HEK293 (cell line): ENCODE measurements at regions not wholly inside any gene's neighbourhood (a gene's known extent, or its start where the extent isn't known, plus 50 kb on each side); places are given as distances from the start of the nearest gene placed in this dataset.

Source experiments
- HOXC10 ChIP-seq: sonication (generic); formaldehyde crosslinking; IDR thresholded peaks from 2 replicates; pipeline ENCODE4 v1.8.1; 2023; ENCODE audit warnings: mild to moderate bottlenecking, missing genetic modification reagents
- MYNN ChIP-seq: fragments of 450-650 bp; formaldehyde crosslinking; IDR thresholded peaks from 2 replicates; pipeline ENCODE4 v1.5.1; 2016; ENCODE audit warnings: missing biosample characterization, missing genetic modification characterization, borderline replicate concordance
- ZNF121 ChIP-seq: fragments of 450-650 bp; formaldehyde crosslinking; IDR thresholded peaks from 2 replicates; pipeline ENCODE4 v1.5.1; 2016; ENCODE audit warnings: missing biosample characterization, missing genetic modification characterization
- ZNF239 ChIP-seq: fragments of 450-650 bp; formaldehyde crosslinking; IDR thresholded peaks from 2 replicates; pipeline ENCODE4 v1.5.1; 2016; ENCODE audit warnings: missing biosample characterization, missing genetic modification characterization
- ZNF280D ChIP-seq: fragments of 450-650 bp; formaldehyde crosslinking; IDR thresholded peaks from 2 replicates; pipeline ENCODE4 v1.5.1; 2016; ENCODE audit warnings: missing biosample characterization, missing genetic modification characterization
- ZNF362 ChIP-seq: fragments of 450-650 bp; formaldehyde crosslinking; IDR thresholded peaks from 2 replicates; pipeline ENCODE4 v1.5.1; 2016; ENCODE audit warnings: missing biosample characterization, missing genetic modification characterization
- ZNF488 ChIP-seq: fragments of 450-650 bp; formaldehyde crosslinking; IDR thresholded peaks from 2 replicates; pipeline ENCODE4 v1.5.1; 2016; ENCODE audit warnings: missing biosample characterization, missing genetic modification characterization
- ZNF513 ChIP-seq: fragments of 450-650 bp; IDR thresholded peaks from 2 replicates; pipeline ENCODE4 v1.5.1; 2018; ENCODE audit warnings: missing biosample characterization, missing genetic modification characterization

GRCh38 chr5:164435576-164435975 lies 930.2 kb downstream of the MAT2B start:
- no peak for TF ChIP-seq ZNF513 (tag by site-specific recombination)
- no peak for TF ChIP-seq ZNF121 (tag by site-specific recombination)
- no peak for TF ChIP-seq ZNF362 (tag by site-specific recombination)
- TF ChIP-seq MYNN (tag by site-specific recombination) = no peak
- TF ChIP-seq HOXC10 (CRISPR knock-in tag) = no peak
- no peak for TF ChIP-seq ZNF280D
- TF ChIP-seq ZNF239 (tag by site-specific recombination) = no peak
- no peak for TF ChIP-seq ZNF488
